DND-41 (cell line): ENCODE measurements at regions not wholly inside any gene's neighbourhood (a gene's known extent, or its start where the extent isn't known, plus 50 kb on each side); places are given as distances from the start of the nearest gene placed in this dataset.

ENCODE experiments used
- CTCF ChIP-seq: IDR thresholded peaks from 2 replicates; pipeline ENCODE4 v1.5.1; 2012; ENCODE audit warnings: borderline replicate concordance, low read length, moderate library complexity, mild to moderate bottlenecking; ENCODE audit not compliant: poor library complexity, severe bottlenecking; ENCODE audit errors: extremely low read depth
- EZH2 ChIP-seq: IDR thresholded peaks from 3 replicates; pipeline ENCODE4 v1.6.1; 2012; ENCODE audit warnings: borderline replicate concordance, low read depth, mild to moderate bottlenecking, moderate library complexity, low read length, inconsistent platforms; ENCODE audit not compliant: severe bottlenecking

- TF ChIP-seq CTCF = no peak
- no peak for TF ChIP-seq EZH2
Measured at GRCh38 chr4:15376145-15376544, 51.7 kb upstream of the C1QTNF7 start.
